Left ventricle myocardium inferior (tissue), 1 donor: ENCODE measurements at regions not wholly inside any gene's neighbourhood (a gene's known extent, or its start where the extent isn't known, plus 50 kb on each side); places are given as distances from the start of the nearest gene placed in this dataset.

Experiments used
- DNase-seq: peaks from one replicate; pipeline ENCODE4 v3.0.0-alpha.2; 2020
- H3K27ac ChIP-seq: fragments of 200-600 bp; replicated peaks from 2 replicates; pipeline ENCODE4 v1.8.0; 2021
- H3K27me3 ChIP-seq: fragments of 200-600 bp; 2 replicates; pipeline ENCODE4 v1.8.0; 2021; ENCODE audit warnings: low read depth
- H3K36me3 ChIP-seq: fragments of 200-600 bp; 2 replicates; pipeline ENCODE4 v1.8.0; 2021
- H3K4me1 ChIP-seq: fragments of 200-600 bp; 2 replicates; pipeline ENCODE4 v1.8.0; 2021
- H3K4me3 ChIP-seq: fragments of 200-600 bp; 2 replicates; pipeline ENCODE4 v1.8.0; 2021; ENCODE audit warnings: mild to moderate bottlenecking, moderate library complexity
- H3K9me3 ChIP-seq: fragments of 200-600 bp; replicated peaks from 2 replicates; pipeline ENCODE4 v1.8.0; 2021
- intact Hi-C: fragments of 100-400 bp; cut with micrococcal nuclease; formaldehyde crosslinking; loops from one replicate; pipeline ENCODE4 v1.11.0; 2022
- TF ChIP-seq, protein P1 (sequence below): fragments of 200-600 bp; IDR thresholded peaks from 2 replicates; pipeline ENCODE4 v1.8.0; 2021; ENCODE audit warnings: antibody characterized with exemption, mild to moderate bottlenecking, borderline replicate concordance
- donor health status: DM: no; HTN: yes; CAD: no; lungs with severe emphysema.

DNA sequence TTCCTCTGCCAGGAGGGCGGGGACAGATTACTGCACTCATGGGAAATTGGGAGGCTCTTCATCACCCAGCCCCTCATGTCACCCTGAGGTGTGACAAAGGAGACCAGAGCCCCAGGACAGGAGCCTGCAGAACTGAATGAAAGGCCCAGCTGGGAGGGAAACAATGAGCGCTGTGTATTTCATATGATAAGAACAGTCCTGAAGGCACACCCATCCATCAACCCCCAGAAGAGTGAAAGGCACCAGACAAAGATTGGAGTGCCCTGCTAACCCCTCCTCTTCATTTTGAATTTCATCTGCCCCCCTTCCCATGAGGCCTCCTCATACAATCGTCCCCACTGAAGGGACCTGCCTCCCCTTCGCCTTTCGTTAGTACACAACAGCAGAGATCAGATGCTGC lies 160.0 kb upstream of the PRICKLE2 start:
- no peak overlapping the region for H3K4me3 ChIP-seq
- H3K9me3 ChIP-seq = peaks cover 8% of the 10 kb centered on the region
- DNase-seq = no peak
- intact Hi-C loops = no loop called here
- H3K4me1 ChIP-seq = no peaks in the 10 kb centered on the region
- TF ChIP-seq, protein P1, sequence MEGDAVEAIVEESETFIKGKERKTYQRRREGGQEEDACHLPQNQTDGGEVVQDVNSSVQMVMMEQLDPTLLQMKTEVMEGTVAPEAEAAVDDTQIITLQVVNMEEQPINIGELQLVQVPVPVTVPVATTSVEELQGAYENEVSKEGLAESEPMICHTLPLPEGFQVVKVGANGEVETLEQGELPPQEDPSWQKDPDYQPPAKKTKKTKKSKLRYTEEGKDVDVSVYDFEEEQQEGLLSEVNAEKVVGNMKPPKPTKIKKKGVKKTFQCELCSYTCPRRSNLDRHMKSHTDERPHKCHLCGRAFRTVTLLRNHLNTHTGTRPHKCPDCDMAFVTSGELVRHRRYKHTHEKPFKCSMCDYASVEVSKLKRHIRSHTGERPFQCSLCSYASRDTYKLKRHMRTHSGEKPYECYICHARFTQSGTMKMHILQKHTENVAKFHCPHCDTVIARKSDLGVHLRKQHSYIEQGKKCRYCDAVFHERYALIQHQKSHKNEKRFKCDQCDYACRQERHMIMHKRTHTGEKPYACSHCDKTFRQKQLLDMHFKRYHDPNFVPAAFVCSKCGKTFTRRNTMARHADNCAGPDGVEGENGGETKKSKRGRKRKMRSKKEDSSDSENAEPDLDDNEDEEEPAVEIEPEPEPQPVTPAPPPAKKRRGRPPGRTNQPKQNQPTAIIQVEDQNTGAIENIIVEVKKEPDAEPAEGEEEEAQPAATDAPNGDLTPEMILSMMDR = no peak
- H3K27ac ChIP-seq = no peak overlapping the region
- H3K27me3 ChIP-seq = no peaks in the 10 kb centered on the region
- no peaks in the 10 kb centered on the region for H3K36me3 ChIP-seq

- Histone ChIP-seq H3K27me3 (no peaks in the 10 kb centered on the region), H3K27ac (no peak overlapping the region), H3K36me3 (no peaks in the 10 kb centered on the region), H3K4me3 (no peak overlapping the region), H3K9me3 (peaks cover 8% of the 10 kb centered on the region), H3K4me1 (no peaks in the 10 kb centered on the region)
- no peak for DNase-seq
- TF ChIP-seq, protein P1 = no peak
- intact Hi-C loops = no loop called here
Observed at GRCh38 chr3:64384561-64384960, 159.3 kb upstream of the PRICKLE2 start.

DNA sequence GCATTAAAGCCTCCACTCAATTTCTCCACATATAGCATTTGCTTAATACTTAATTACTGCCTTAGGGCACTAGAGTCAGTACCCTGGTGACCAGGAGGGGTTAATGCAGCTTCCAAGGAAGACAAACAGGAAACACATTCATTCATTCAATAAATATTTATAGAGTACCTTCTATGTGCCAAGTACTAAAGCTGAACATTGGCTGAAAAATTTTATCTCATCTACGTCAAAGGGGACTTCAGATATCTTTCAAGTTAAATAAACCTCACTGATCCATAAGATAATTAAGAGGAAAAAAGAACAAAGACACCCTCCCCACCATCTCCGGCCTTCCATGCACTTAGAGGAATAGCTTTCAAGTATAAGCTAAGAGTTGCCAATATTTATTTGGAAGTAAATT lies 156.9 kb upstream of the PRICKLE2 start:
- H3K4me1 ChIP-seq = no peaks in the 10 kb centered on the region
- DNase-seq = no peak
- intact Hi-C loops = no loop called here
- H3K27me3 ChIP-seq = no peaks in the 10 kb centered on the region
- H3K4me3 ChIP-seq = no peak overlapping the region
- no peaks in the 10 kb centered on the region for H3K36me3 ChIP-seq
- H3K9me3 ChIP-seq = peaks cover 8% of the 10 kb centered on the region
- H3K27ac ChIP-seq = no peak overlapping the region
- TF ChIP-seq, protein P1 = no peak

- no peak overlapping the region for H3K4me3 ChIP-seq
- TF ChIP-seq, protein P1 = no peak
- intact Hi-C loops = no loop called here
- no peaks in the 10 kb centered on the region for H3K36me3 ChIP-seq
- DNase-seq = no peak
- H3K27ac ChIP-seq = no peak overlapping the region
- peaks cover 12% of the 10 kb centered on the region for H3K9me3 ChIP-seq
- H3K4me1 ChIP-seq = no peaks in the 10 kb centered on the region
- H3K27me3 ChIP-seq = no peaks in the 10 kb centered on the region
Observed at GRCh38 chr3:64381367-64381766, 156.1 kb upstream of the PRICKLE2 start.

- Histone ChIP-seq H3K4me3 (no peak overlapping the region), H3K27ac (no peak overlapping the region), H3K27me3 (no peaks in the 10 kb centered on the region), H3K36me3 (no peaks in the 10 kb centered on the region), H3K4me1 (no peaks in the 10 kb centered on the region), H3K9me3 (peaks cover 20% of the 10 kb centered on the region)
- TF ChIP-seq, protein P1 = no peak
- DNase-seq = no peak
- intact Hi-C loops = no loop called here
Observed at GRCh38 chr3:64380546-64380945, 155.3 kb upstream of the PRICKLE2 start.

DNA sequence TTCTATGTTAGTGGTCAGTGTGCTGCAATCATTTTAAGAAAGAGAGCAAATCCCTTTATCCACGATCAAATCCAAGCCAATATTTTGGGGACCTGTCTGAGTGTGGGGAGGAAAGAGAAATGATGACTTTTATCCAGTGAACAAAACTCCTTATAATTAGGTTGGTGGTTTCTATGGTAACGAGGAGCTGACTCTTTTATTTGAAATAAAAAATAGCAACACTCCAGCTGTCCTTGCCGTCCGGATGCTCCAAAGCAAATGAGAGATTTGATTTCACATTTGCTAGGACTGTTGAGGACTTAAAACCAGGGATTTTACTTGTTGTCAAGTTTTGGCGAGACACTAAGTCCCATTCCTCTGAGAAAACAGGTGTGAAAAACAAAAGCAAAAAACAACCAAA lies 154.0 kb upstream of the PRICKLE2 start:
- DNase-seq = no peak
- H3K4me3 ChIP-seq = no peak overlapping the region
- H3K27me3 ChIP-seq = no peaks in the 10 kb centered on the region
- H3K36me3 ChIP-seq = no peaks in the 10 kb centered on the region
- H3K27ac ChIP-seq = no peak overlapping the region
- no peaks in the 10 kb centered on the region for H3K4me1 ChIP-seq
- H3K9me3 ChIP-seq = peaks cover 31% of the 10 kb centered on the region
- intact Hi-C loops = no loop called here
- TF ChIP-seq, protein P1 = no peak
